ENCODE measurements at regions not wholly inside any gene's neighbourhood (a gene's known extent, or its start where the extent isn't known, plus 50 kb on each side); places are given as distances from the start of the nearest gene placed in this dataset.
"Not testable (repeated sequence)": the region's sequence is repeated elsewhere in the genome, so short reads cannot be mapped to it uniquely, and the experiment has no call there.

DNA sequence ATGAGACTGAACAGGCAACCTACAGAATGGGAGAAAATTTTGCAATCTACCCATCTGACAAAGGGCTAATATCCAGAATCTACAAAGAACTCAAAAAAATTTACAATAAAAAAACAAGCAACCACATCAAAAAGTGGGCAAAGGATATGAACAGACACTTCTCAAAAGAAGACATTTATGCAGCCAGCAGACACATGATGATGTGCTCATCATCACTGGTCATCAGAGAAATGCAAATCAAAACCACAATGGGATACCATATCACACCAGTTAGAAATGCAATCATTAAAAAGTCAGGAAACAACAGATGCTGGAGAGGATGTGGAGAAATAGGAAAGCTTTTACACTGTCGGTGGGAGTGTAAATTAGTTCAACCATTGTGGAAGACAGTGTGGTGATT lies 51.7 kb upstream of the PAXBP1 start:
- not testable (repeated sequence) for DNase-seq

DNA sequence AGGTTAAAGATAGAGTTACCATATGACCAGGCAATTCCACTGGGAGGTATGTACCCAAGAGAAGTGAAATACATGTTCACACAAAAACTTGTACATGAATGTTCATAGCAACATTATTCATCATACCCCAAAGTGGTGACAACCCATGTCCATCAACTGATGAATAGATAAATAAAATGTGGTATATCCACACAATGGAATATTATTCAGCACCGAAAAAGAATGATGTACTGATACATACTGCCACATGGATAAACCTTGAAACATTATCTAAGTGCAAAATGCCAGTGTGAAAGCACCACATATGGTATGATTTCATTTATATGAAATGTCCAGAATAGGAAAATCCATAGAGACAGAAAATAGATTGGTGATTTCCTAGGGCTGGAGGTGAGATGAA lies 53.4 kb upstream of the PAXBP1 start:
- DNase-seq, result no peak

DNA sequence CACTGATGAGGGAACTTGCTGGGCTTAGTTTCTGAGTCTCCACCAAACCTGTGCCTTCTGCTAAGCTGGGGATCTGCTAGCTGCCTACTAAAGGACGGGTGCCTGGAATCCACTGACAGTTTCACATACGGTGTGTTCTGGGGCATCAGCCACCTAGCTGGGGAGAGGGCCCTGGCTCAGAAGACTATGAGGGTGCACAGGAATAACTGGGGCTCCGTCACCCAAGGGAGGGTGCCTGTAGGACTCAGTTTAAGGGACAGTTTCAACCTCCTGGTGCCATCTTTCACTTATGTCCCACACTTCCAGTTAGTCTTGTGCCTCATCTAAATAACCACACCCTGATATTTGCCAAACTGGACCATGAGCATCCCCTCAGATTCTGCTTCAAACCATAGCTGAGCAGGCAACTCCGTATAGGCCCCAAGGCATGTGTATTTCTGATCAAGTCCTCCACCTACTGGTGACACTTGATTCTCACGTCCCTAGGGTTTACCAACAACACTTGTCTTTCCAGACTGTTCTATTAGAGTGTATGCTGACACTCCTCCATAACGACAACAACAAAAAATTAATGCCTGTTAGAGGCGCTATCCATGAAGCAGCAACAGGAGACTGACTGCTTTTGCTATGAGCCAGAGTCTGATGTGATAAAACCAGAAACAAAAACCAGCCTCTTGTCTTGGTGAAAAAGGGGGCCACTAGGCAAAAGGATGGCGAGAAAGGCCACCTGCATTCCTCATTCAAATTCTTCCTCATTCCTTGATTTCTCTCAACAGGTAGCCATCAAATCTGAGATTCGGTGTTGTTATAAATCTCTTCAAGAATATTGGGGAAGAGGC lies 55.0 kb upstream of the PAXBP1 start:
- DNase-seq, result peak; percentile 6 to 17

DNA sequence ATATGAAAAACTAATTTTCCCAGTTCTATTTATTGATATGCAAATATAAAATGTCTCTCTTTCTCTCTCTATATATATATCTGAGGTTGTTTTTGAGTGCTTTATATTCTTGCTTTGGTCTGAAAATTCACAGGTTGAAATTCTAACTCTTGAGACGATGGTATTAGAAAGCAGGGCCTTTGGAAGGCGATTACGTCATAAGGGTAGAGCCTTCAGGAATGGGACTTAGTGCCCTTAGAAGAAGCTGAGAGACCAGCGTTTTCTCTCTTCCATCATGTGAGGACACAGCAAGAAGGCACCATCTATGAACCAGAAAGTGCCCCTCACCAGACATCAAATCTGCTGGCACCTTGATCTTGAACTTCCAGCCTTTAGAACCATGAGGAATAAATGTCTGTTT lies 57.4 kb upstream of the PAXBP1 start:
- no peak for DNase-seq

DNA sequence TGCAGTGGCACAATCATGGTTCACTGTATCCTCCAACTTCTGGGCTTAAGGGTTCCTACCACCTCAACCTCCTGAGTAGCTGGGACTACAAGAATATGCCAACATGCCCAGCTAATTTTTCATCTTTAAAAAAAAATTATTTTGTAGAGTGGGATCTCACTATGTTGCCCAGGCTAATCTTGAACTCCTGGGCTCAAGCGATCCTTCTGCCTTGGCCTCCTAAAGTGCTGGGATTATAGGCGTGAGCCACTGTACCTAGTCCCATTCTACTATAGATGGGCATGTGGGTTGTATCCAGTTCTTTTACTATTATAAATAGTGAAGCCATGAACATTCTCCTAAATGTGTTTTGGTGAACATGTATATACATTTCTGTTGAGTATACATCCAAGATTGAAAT lies 57.9 kb upstream of the PAXBP1 start:
- no peak for DNase-seq

DNA sequence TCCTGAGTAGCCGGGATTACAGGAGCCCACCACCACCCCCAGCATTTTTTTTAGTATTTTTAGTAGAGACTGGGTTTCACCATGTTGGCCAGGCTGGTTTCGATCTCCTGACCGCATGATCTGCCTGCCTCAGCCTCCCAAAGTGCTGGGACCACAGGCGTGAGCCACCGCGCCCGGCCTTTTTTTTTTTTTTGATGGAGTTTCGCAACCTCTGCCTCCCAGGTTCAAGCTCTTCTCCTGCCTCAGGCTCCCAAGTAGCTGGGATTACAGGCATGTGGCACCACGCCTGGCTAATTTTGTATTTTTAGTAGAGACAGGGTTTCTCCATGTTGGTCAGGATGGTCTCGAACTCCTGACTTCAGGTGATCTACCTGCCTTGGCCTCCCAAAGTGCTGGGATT lies 60.2 kb upstream of the PAXBP1 start:
- not testable (repeated sequence) for DNase-seq

DNA sequence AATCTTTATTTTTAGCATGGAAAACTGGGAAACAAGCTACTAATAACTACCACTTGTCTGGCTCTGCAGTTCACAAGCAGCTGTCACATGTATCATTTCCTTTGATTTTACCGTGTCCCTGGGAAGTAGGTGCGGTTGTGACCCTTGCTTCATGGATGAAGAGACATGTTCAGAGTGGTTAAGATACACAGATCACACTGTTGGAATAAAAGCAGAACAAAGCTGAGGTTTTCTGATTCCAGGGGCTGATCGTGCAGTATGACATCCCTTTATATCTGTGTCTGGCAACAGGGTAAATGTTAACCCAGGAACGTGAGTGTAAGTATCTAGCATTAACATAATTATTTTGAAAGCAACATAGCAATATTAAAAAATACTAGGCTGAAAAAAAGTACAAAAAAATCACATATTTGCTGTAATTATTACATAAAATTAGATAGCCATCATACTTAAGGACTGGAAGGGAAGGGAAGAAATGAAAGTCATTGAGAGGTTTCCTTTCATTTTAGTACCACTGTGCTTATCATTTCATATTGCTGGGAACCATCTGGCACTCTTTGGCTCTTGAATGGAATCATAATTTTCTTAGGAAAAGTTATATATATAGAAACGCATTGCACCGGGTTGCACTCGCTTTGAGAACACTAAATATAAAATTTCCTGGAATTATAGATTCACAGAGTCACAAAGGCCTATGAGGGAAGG lies 62.8 kb upstream of the PAXBP1 start:
- DNase-seq, result no peak

DNA sequence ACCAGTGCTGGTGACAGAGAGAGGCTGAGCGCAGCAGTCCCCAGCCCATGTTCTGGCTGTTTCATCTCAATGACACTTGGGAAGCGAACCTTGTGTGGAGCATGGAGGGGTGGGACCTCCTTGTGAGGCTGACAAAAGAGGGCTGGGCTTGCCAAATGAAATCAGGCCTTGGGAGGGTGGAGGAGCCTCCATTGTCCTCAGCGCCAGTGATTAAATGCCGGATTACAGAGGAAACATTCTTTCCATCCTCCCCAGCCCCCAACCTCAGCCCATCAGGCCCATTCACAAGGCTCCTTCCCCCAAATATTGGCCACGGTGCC lies 63.3 kb upstream of the PAXBP1 start:
- no peak for DNase-seq

DNA sequence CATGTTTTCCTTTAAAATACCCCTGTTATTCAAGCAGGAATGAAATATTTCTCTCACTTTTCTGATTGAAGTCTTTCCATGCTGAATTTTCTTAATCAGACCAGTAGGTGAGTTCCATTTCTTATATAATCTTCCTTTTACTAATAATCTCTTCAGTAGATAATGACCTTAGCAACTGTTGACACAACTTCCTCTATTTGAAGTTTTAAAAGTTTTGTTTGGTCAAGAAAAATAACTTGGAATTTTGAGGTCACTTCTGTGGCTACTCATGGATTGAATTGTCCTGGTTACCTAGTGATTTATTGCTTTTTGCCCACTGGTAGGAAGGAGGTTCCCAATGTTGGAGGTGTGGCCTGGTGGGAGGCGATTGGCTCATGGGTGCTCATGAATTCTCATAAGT lies 70.6 kb upstream of the PAXBP1 start:
- DNase-seq, result no peak

DNA sequence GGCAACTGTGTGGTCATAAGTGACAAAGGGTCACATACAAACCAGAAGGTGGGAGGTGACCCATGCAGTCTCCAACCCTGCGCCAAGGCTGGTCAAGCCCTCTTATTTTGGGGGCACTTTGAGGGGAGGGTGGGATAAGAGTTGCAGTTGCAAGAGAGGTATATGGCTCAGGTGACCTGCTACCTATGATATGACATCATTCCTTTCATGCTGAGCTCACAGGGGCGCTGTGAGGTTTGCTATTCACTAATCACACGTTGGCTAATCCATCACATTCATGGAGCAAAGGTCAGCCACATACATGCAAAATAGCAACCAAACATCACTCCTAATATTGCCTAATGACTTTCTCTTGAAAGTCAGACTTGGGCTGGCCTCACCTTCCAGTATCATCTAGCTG lies 72.0 kb upstream of the PAXBP1 start:
- DNase-seq, result no peak

DNA sequence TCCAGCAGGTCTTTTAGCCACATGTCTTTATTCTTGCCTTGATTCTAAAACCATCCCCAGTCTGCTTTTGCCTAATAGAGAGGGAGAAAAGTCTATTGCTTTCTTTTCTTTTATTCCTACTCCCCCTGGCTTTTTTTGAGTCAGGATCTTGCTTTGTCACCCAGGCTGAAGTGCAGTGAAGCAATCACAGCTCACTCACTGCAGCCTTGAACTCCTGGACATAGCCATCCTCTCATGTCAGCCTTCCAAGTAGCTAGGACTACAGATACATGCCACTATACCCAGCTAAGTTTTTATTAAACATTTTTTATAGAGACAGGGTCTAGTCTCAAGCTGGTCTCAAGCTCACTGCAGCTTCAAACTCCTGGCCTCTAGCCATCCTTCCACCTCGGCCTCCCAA lies 72.5 kb upstream of the PAXBP1 start:
- DNase-seq, result no peak

DNA sequence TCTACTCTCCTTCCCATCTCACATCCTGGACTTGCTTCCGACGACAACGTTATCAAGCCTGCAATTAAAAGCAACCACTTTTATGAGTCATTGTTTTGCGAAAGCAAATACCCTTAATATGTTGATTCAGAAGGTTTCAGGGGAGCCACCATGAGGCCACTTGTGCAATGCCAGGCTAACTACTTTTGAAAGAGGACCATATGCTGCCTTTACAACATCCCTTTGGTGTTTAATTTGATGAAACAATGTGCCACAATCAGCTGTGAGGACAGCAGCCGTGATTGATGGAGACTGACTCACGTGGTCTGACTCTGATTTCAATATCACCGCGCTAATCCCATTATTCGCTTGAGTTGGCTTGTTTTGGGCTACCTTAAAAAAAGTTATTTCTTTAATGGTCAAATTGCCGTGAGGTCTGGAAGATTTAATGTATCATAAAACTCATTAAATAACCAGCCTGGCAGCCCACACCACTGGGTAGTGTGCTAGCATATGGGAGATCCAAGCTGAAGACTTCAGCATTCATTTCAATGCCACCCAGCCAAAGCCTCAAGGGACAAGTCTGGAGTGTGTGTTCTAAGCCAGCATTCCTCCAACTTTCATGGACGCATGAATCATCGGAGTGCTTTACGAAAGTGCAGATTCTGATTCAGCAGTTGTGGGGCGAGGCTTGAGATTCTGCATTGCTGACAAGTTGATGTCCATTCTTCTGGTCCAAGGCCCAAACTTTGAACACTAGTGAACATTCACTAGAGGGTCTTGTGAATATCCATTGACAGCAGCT lies 73.3 kb upstream of the PAXBP1 start:
- no peak for DNase-seq

DNA sequence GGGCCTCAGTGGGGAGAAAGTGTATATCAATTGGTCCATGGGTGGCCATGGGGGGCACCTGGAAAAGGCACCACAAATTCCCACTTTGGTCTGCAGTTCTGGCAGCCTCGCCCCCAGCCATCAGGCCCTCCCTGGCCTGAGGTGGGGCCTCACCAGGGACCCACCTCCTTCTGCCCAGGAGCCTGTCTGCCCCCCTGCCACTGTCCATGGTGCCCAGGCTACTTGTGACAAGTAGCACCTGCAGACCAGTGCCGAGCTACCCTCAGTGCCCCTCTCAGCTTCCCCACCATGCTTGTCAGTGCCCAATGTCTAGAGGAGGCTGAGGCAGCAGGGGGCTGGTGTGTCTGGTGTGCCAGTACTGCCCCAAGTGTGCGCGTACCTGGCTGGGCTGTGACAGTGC lies 87.1 kb upstream of the PAXBP1 start:
- DNase-seq, result no peak

DNA sequence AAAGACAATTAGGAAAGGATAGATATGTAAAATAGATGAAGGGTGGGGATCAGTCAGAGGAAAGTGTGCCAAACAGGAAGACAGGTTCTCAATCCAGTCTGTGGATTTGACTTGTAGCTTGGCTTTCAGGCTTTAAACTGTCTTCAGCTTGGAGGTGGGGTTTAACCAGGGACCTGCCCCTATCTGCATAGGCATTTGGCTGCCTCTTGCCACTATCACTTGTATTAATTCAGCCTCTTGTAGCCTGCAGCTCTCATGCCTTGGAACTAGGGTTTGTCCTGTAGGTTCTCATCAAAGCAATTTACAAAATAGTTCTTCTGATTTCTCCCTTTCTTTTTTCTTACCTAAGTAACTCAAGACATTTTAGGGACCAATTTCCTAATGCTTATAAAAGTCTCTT lies 88.8 kb upstream of the PAXBP1 start:
- no peak for DNase-seq

DNA sequence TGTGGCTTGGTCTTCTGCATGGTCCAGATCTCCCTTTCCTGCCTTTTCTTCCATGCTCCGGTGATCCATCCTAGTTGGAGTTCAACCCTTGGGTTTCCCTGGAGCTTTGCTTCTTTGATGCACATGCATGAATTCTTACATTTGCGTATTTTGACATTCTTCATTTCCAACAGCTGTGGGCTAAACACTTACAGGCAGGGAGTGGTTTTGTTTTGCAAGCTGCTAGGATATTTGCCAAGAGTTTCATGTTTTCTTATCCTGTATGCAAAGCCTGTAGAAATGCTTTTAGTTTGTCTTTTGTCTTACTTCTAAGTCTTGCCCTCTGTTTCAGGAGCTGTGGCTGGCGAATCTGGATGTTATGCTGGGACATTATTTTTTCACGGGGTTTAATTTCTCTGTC lies 90.3 kb upstream of the PAXBP1 start:
- no peak for DNase-seq

DNA sequence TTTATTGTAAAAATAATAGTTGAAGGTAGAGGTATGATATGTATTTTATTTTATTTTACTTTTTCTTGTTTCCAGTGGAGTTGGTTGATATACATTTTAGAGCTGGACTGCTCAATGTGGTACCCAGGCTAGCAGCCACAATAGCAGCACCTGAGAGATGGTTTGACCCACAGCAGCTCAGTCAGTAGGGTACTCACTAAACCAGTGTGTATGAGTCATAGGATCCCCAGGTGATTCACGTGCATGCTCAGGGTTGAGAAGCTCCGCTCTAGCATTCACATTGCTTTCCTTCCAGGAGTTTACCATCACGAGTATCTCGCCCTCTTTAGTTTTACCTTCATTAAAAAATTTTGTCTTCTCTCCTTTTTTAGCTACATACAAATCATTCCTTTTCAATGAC lies 96.0 kb upstream of the PAXBP1 start:
- no peak for DNase-seq

DNA sequence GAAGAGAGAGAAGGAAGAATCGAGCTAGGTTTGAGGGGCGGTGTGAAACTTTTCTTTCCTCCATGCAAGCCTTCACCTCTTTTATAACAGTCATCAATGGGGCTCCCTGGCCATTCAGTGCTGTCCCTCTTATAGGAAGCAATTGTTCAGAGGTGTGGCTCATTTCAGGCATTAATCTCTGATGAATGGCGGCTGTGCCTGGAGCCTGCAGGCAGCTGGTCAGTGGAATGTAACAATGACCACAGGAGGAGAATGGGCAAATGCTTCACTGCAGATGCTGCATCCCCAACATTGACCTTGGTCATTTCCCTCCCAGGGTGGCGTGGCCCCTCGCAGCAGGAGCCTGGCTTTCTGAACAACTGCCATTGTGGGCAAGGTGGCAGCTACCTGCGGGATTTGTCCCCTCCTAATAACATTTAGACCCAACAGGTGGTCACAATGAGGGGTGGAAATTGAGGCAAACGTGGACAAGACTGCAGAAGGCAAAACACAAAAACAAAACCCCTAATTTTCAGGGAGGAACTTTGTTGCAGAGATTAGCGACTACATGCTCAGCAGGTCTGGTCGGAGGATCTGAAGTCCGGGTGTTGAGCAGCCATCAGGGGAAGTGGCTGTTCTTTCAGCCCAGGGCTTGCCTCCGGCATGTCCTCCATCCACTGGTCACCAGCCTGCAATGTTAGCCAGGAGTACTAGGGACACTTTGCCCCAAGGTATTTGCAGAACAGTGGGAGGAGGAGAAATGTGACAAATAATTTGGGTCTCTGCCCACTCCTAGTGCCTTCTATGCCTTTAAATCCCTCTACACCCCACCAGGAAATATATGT lies 97.3 kb upstream of the PAXBP1 start:
- no peak for DNase-seq

DNA sequence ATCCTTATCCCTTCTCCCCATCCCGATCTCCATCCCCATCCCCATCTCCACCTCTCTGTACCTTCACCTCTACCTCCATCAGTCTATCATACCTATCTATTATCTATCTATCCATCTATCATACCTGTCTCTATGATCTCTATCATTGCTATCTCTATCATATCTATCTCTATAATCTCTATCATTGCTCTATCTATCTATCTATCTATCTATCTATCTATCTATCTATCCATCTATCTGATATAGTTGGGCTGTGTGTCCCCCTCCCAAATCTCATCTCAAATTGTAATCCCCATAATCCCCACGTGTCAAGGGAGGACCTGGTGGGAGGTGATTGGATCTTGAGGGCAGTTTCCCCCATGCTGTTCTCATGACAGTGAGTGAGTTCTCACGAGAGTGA lies 97.9 kb upstream of the PAXBP1 start:
- no peak for DNase-seq

DNA sequence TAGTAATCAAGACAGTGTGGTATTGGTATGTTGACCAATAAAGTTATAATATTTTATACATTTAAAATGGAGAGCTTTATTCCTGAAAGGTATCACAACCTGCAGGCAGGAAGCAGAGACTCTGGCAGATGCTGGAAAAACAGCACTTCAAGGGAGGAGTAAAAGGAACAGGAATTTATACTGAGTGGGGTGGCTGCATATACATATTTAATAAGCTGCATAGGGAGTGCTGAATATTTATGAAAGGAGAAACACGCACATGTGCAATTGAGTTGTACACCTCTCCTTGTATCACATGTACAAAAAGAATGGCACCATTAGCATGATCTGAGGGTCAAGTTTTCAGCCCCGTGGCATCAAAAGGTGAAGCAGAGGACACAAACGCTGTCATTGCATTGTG lies 104.9 kb upstream of the PAXBP1 start:
- no peak for DNase-seq

DNA sequence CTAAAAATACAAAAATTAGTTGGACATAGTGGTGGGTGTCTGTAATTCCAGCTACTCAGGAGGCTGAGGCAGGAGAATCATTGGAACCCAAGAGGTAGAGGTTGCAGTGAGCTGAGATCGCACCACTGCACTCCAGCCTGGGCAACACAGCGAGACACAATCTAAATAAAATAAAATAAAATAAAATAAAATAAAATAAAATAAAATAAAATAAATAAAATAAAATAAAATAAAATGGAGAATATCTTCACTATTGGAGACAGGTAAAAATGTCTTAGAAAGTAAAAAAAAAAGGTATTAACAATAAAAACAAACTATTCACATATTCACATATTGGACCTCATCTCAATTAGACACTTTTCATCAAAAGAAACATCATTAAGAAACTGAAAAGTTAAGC lies 106.3 kb upstream of the PAXBP1 start:
- not testable (repeated sequence) for DNase-seq

DNA sequence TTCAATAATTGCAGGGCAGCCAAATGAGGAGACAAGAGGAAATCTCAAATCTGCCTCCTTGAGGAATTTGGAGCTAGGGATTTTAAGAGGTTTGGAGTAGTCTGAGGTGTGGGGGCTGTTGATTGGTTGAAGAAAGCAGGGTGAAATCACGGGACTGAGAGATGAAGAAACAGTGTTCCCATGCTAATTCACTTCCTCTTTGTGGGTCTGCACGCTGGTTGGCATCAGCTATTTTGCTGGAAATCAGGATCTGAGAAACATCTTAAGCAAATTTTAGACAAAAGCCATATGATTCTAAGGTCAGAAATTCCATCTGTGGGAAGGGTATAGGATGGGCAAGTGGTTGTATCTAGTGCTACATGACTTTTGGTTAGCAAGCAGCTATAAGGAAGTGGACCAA lies 107.1 kb upstream of the PAXBP1 start:
- DNase-seq, result no peak

DNA sequence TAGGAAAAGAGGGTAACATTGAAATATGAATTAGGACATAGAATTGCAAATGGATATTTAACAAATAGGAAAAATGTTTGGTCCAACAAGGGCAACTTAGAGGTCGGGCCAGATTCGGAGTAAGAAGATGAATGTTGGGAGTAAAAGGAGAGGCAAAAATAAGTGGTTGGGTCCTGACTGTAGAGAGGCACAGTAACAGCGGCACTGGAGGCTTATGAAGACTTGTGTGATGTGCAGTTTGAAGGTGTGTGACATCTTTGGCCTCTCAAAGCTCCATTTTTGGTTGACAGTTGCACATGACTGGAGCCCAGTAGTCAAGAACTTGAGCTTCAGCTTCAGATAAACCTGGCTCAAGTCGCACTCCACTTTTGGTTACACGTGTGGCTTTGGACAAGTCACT lies 109.9 kb upstream of the PAXBP1 start:
- DNase-seq, result no peak

DNA sequence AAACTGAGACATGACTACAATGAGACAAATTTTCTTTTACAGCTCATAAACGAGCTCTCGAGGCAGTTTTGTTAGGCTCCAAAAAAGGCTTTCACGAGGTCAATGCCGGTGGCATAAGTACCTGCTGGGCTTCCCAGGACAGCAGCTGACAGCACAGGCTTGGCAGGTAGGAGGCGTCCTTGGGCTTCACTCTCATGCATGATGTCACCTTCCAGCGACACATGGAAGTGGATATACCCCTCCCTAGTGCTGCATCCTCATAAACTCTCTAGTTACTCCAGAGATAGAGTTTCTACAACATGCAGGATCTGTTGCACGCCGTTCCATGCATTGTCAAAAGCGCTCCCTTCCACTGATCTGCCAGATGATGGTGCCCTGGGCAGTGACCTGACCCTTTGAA lies 112.5 kb upstream of the PAXBP1 start:
- no peak for DNase-seq
